ENCODE measurements at regions not wholly inside any gene's neighbourhood (a gene's known extent, or its start where the extent isn't known, plus 50 kb on each side); places are given as distances from the start of the nearest gene placed in this dataset.

DNA sequence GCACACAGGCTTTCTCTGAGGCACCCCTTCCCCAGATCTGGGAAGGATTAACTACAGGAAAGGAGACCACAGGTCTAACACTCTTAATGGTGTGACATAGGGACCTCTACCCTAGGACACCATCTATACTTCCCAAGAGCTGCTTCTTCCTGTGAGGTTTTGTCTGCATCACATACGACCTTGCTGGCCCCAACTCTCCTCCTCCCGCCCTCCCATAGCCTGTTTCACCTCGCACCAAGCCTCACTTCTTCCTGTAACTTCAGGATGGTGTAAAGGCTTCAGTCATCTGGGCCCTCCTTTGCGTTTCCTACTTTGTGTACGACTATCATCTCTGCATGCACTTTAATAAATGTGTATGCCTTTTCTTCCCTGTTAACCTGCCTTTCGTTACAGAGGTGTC is 274.3 kb downstream of the KLF6 start:
- DNase-seq, result no peak

DNA sequence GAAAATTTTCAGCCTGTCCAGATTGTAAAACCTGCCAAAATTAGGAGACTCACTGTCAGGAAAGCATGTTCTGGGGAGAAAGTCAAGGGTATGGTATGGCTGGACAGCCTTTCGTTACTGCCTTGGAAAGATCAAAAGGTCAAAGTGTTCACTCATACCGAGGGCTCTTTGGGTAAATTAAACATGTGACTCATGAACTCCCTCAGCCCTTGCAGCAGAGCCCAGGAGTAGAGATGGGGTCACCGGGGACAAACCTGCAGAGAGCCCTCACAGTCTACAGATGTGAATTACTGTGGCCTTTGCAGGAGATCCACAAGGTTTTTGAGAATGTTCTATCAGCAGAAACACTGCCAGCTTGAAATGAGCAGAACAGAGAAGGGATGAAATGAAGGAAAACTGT is 275.7 kb downstream of the KLF6 start:
- DNase-seq, result no peak

DNA sequence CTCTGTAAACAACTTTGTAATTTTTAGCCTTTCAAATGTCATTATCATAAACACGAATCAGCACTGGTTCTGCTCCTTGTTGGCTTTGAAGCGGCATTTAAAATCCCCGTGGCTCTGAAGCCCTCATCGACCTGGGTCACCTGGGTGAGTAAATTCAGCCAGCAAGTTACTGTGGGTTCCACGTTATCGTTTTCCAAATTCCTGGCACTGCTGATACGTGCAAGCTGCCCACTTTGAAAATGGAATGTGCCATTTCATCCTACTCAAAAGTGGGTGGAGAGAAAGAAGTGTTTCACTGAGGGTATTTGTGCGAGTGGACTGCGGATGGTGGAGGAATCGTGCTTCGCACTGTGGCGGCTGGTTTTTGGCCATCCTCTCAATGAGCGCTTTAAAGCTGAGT is 281.7 kb downstream of the KLF6 start:
- DNase-seq, result no peak

DNA sequence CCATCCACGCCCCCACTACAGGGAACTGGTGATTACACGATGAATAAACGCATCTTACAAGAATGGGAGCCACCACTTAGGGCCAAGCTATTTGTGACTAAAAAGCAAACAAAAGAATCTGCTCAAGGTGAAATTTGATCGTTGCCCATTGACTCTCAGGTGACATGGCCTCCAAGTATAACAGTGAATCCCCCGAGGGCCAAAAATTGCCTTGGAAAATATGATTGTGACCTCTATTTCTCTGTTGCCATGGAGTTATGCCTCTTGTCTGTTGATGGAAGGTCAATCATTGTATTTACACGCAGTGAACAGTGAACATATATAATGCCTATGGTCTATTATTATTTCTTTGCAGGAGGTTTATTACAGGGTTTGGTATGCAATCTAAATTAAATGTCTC is 282.3 kb downstream of the KLF6 start:
- DNase-seq, result no peak

DNA sequence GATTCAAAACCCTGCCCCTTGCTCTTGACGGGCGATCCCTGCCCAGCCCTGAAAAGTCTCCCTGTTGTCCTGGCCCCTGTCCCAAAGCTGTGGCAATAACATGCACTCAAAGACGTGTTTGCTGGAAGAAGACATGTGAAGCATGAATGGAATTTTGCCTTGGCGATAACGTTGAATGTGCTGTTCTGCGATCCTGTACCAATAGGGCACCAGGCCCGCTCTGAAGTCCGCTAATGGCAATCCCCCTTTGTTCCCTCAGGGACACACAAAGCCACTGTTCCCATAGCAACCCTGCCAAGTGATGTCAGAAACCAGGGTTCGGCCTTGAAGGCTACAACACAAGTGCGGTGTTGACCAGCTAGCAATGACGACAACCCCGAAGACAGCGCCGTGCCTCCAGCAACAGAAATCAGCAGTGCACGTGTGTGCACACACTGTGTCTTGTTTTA is 284.6 kb downstream of the KLF6 start:
- DNase-seq, result no peak

DNA sequence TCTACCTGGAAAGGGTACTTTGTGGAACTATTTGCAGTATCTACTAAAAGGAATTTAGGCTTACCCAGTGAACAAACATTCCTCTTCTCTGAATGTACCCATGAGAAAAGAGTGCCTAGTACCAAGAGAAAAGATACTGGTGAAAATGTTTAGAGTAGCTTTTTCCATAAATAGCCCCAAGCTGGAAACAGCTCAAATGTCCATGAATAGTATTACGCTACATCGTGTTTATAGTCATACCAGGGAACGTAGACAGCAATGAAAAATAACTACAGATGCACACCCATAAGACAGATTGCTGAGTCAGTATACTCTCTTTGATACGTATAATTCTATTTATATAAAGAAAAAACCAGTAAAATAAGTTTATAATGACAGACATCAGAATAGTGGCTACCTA is 285.9 kb downstream of the KLF6 start:
- DNase-seq, result no peak

DNA sequence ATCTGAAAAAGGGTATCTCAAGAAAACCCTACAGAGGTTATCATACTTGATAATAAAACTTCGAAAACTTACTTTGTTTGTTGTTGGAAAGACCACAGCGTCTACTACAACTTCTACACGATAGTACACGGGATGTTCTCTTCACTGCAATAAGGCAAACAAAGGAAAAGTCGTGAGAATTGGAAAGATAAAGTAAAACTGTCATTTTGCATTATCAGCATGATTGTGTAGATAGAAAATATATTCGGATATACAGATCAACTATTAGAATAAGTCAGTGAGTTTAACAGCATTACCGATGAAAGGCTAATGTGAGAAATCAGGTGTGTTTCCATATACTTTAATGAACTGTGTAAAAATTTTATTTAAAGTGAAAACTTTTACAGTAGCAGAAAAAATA is 287.4 kb downstream of the KLF6 start:
- no peak for DNase-seq

DNA sequence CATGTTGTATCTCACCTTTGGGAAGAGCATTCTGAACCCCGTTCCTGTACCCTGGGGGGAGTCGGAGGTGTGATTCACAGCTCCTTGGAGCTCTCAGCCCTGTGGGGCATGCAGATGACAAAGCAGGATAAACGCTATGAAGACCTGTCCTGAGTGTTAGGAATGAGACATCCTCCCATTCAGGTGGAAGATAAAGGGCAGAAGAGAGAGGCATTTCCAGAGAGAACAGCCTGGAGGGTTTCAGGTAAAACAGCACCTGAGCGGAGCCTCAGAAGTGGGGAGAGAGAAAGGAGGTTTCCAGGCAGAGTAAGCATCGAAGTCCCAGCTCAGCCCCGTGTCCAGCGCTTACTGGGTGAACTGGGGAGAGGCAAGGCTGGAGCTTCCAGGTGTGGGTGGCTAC is 288.9 kb downstream of the KLF6 start:
- no peak for DNase-seq

DNA sequence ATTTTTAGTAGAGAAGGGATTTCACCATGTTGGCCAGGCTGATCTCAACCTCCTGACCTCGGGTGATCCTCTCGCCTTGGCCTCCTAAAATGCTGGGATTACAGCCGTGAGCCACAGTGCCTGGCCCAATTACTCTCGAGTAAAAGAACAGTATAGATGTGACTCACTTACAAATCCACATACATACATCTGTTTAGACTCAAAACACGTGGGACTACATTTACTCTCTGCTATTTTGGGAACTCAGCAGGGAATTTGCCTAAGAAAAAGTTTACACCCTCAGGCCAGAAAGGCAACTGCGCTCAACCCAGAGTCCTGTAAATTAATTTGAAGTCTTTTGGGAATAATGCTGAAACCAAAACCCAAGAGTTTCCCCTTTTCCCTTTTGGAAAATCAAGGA is 289.7 kb downstream of the KLF6 start:
- DNase-seq, result no peak

DNA sequence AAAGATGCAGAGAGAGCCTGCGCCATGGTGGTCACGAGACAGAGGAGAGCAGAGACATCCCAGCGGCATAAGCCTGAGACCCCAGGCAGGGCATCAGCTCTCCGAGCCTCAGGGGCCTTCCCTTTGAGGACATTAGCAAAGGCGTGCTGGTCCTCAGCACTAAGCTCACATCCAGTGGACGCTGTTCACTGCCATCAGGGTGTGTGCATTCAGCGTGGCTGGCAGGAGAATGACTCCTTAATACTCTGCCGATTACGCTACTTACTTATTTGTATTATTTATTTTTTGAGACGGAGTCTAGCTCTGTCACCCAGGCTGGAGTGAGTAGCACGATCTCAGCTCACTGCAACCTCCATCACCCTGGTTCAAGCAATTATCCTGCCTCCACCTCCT is 290.2 kb downstream of the KLF6 start:
- DNase-seq, result no peak

DNA sequence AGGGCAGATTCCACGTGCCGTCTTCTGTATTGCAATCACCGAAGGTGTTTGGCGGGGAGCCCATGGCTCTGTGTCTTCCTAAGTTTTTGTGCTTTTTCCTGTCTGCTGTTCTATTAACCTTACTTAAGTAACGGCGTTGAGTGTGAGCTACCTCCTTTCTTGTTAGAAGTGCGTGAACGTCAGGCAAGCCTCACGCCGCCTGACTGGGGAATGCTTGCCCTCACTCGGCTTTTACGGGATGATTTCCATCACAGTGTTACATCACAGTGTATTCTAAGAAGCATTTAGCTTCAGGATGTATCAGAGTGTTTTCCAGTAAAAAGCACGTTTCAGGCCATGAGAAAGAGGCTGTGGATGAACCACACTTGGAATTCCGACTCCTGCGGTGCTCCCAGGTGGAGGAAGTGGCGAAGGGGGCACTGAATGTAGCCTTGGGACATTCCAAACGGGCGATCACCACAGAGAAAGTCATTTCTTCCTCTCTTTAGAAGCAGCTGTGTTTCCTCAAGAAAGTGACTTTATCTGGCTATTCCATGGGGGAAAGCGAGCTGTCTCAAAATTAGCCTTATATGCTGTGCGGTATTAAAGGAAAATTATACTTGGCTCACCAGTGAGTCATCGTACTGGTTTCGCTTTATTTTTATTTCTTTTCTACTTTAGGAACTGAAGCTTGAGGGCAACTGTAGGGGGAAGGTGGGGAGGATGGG is 290.7 kb downstream of the KLF6 start:
- DNase-seq, result no peak

DNA sequence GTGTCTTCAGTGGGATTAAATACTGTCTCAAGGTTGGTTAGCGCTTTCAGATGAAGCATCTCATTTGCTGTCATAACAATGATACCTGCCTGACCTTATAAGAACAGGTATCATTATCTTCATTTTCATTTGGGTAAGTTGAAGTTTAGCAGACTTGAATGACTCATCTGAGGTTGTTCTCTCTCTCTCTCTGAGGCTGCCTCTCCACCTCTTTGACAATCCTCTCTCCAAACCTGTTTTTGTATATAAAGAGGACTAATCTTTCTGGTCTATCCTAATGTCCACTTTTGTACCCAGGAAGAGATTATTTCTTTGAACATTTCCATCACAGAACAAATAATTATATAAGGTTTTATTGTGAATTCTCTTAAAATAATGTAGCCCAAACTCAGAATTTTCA is 291.4 kb downstream of the KLF6 start:
- no peak for DNase-seq

DNA sequence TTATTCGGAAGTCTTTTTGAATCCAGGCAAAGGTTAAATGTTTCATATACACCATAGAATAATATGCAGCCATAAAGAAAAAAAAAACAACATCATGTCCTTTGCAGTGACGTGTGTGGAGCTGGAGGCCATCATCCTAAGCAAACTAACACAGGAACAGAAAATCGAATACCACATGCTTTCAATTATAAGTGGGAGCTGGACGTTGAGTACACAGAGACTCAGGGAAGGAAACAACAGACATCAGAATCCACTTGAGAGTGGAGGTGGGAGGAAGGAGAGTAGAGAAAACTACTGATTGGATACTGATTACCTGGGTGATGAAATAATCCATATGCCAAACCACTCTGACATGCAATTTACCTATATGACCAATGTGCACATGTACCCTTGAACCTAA is 293.4 kb downstream of the KLF6 start:
- DNase-seq, result no peak

DNA sequence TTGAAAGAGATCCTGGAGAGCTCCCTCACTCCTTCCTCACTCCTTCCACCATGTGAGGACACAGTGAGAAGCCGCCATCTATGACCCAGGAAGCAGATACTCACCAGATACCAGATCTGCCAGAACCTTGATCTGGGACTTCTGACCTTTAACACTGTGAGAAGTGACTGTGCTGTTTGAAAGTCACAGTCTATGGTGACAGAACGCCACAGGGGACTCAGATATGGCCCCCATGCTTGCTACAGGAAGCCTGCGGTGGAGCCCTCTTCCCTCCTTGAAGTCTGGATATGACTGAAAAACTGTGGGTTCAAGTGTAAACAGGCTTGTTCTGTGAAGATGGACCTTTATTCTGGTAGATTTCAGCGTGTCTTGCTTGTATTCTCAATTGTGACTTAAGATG is 297.8 kb downstream of the KLF6 start:
- DNase-seq, result no peak

DNA sequence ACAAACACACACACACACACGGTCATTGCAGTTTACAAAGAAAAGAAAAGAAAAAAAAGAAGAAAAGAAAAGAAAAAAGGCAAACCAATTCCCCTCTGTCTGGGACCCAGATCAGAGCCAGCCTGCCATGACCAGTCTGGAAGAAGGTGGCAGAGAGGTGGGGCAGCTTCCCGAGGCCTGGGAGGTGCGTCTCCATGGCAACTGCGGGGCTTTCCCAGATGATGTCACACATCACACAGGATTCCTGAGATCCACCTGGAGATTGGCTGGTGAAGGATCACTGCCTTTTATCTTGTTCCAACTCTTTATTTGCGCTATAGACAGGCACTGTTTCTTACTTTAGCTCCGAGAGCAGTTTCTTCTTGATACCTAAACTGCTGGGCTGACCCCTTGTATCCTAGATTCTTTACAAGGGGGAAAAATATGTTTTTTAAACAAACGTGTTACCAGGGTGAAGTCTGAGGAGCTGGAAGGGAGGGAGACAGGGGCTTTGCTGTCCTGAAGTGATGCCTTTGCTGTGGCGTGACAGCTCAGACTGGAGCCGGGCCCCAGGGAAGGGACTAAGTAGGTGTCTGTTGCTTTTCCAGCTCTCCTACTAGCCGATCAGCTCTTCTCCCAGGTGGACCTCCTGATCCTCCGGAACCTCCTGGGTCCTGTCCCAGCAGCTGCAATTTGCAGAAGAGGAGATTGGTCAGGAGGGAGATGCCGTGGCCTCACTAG is 298.5 kb downstream of the KLF6 start:
- peak; percentile 78 for DNase-seq

DNA sequence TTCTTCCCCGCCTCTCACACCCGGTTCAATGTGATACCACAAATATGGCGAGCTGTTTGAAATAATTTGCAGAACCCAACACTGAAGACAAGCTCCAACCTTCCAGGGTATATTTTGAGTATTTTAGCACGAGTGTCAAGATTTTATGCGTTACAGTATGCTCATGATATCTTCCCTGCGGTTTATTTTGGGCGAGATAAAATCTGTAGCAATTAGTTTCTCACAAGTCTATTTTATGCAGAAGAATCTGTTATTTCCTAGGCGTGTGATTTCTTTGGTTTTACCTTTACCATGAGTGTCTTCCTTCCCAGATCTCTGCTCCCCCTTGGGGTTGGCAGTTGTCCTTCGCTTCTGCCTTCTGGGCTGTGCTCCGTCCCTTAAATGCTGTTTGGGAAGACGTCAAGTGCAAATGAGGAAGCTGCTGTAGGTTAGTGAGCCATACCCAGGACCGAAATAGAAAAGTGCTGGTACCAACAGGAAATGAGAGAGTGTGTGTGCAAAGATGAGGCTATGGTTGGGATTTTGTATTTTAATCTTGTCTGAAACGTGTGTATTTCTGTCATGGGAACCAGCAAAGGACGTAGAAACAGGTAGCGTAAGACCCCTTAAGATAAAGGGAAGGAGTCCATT is 299.8 kb downstream of the KLF6 start:
- DNase-seq, result no peak

DNA sequence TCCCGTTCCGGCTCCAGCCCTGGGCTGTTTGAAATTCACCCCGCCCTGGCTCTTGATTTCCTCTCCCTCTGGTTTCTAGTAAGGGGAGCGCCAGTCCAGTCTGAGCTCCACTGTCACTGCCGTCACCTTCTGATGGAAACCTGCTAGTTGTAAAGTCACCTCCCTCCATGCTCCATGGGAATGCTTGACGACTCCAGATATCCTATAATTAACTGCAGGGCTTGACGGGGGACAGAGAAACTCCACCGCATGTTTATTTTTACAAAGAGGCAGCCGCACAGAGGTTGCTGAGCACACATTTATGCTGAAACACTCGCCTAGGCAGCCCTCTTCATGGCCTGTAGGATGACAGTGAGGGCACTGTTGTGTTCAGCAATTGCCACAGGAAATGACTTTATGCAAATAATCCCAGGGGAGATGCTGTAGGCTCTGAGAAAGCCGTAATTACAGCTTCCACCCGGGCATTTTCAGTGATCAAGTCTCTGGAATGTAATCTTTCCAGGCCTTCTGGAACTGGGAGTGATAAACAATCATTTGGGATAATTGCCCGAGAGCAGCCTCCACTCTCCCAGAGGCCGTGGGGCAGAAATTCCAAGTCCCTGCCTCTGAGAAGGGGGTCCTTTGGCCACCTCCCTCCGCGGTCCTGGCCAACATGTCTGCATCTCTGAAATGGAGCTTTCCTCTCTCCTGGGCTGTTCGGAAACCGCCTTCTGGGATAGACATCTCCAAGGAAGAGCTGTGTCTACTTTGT is 300.5 kb downstream of the KLF6 start:
- DNase-seq, result no peak

DNA sequence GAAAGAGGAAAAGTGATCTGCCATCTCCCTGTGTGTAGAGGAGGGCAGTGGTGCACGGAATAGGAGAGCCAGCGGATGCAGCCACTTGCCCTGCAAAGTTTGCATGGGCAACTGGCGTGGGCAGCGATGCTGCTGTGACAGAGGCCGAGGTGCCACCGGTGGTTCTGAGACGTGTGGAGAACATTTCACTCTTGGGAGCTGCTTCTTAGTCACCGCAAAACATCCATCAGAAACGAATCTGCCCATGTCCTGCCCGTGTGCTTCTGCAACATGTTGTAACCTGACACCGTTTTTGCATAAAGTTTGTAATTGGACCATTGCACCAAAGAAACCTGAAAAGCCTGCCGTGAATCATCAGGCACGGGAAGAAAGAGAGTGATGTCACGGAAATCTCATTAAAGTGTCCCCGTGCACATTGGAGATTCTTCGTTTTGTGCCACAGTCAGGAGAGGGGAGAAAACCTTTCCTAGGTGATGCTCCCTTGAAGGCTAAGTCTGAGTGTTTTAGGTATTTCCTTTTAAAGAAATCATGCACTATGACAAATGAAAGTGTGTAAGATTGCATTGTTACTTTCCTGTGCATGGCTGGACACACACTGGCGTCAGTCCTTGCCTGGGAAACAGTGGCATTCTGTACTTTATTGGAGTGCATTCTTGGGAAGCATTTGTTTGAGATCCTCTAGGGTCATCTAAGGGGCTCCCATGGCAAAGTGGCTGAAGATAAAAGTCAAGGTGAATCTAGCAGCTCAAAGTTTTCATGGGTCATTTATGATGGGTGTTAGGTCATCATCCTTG is 302.6 kb downstream of the KLF6 start:
- DNase-seq, result peak; percentile 66

DNA sequence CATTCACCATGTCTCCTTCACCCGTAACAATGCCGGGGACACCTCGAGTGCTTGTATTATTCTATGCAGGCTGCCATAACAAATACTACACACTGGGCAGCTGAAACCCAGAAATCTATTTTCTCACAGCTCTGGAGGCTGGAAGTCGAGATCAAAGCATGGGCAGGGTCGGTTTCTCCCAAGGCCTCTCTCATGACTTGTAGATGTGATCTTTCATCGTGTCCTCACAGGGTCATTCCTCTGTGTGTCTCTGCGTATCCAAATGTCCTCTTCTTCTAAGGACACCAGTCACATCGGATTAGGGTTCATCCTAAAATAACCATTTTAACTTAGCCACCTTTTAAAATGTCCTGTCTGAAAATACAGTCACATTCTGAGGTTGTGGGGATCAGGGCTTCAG is 303.5 kb downstream of the KLF6 start:
- no peak for DNase-seq

DNA sequence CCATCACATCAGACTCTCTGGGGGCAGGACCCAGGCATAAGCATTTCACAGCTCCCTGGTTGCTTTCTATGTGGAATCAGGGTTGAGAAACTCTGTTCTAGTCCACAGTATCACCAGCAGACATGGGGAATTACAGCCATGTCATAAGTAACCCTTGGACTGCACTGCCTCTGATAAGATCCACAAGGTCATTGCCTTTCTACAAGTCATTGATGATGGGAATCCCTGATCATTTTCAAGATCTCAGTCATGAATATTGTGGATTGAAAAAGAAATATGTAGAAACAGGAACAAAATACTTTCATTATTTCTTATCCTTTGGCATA is 304.1 kb downstream of the KLF6 start:
- no peak for DNase-seq

DNA sequence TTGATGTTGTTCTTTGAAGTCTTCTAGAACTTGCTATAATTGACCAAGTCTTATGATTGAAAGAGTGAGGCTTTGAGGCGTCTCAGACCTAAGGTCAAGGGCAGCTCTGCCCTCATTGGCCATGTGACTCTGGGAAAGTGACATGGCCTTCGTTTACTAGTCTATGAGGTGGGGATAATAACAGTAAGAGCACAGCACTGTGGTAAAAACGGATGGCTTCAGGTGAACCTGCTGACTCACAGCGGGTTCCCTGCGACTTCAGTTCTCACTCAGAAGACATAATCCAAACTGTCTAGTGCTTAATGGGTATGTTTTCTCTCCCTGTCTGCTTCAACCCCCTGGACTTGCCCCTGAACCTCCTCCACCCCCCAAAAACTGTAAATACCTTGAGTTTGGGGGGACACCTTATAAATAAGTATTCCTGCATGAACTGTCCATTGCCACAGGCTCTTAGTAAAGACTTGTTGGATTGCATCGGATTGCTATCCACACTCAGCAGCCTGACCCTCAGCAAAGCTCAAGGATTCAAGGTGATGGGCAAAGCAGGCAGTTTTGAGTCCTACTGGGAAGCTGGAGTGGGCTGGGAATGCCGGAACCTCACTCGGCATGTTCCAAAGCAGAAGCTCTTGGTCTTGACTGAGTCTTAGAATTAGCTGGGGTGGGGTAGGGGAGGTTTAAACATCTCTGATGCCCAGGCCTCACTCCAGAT is 304.6 kb downstream of the KLF6 start:
- no peak for DNase-seq

DNA sequence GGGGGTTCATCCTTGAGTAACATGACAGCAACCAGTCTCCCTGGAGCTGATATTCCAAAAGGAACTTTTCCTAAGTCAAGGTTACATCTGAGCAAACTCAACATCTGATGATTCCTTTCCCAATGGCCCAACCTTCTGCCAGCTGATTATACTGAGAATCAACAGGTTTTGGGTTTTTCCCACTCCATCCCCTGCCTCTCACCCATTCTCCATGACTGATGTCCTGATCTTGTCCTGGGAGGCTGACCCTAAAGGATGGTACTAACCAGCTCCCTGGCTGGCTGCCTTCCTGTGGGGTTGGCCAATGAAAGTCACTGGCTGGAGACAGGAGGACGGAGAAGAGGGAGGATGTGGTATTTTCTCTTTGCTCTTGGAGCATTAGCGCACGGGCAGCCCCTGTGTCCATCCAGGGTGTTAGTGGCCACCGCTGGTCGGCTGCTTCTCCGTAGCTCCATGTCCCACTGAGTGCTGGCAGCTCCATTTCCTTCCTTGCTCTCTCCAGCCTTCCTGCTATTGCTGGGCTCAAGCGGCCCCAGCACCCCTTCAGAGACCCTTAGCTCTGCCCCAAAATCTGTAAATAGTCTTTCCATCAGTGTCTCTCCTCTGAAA is 306.2 kb upstream of the PITRM1 start:
- no peak for DNase-seq
